A673 (cell line): ENCODE measurements at regions not wholly inside any gene's neighbourhood (a gene's known extent, or its start where the extent isn't known, plus 50 kb on each side); places are given as distances from the start of the nearest gene placed in this dataset.

ENCODE experiments used
- BruUV-seq: library from RNA; stranded (reverse); fragments of 400-500 nt; replicated peaks from 2 replicates; lab custom pipeline; 2021; lab: Mats Ljungman, UMichigan
- CTCF ChIA-PET: fragments of 300-600 bp; sonication (Branson Sonifier 250); formaldehyde crosslinking; loops from one replicate; lab custom pipeline; 2022; ENCODE audit warnings: antibody characterized with exemption; lab: Charles Lee
- POLR2A ChIA-PET: fragments of 300-600 bp; sonication (Branson Sonifier 250); formaldehyde crosslinking; loops from one replicate; lab custom pipeline; 2022; ENCODE audit warnings: antibody characterized with exemption; ENCODE audit not compliant: low non-redundant PET; lab: Charles Lee
- DNase-seq: peaks from one replicate; pipeline ENCODE4 v3.0.0-alpha.2; 2015; ENCODE audit warnings: low spot score
- H3K27ac ChIP-seq: fragments of 200-600 bp; sonication (generic); 2 replicates; pipeline ENCODE4 v1.5.1; 2016; ENCODE audit warnings: mixed run types, low read depth, mild to moderate bottlenecking, mixed read lengths, antibody characterized with exemption, low read length; ENCODE audit not compliant: poor library complexity, severe bottlenecking
- H3K27me3 ChIP-seq: fragments of 200-600 bp; sonication (generic); replicated peaks from 2 replicates; pipeline ENCODE4 v1.6.1; 2017; ENCODE audit warnings: mixed run types, low read depth, mild to moderate bottlenecking, mixed read lengths, antibody characterized with exemption, low read length; ENCODE audit not compliant: insufficient read depth, poor library complexity
- H3K36me3 ChIP-seq: fragments of 200-600 bp; sonication (generic); 2 replicates; pipeline ENCODE4 v1.6.1; 2016; ENCODE audit warnings: mixed run types, mild to moderate bottlenecking, mixed read lengths, antibody characterized with exemption, low read length; ENCODE audit not compliant: insufficient read depth, poor library complexity, severe bottlenecking
- H3K4me1 ChIP-seq: fragments of 200-600 bp; sonication (generic); 2 replicates; pipeline ENCODE4 v1.6.1; 2017; ENCODE audit warnings: mixed run types, mild to moderate bottlenecking, mixed read lengths, antibody characterized with exemption, low read length; ENCODE audit not compliant: insufficient read depth, poor library complexity, severe bottlenecking
- H3K4me3 ChIP-seq: fragments of 200-600 bp; sonication (generic); 2 replicates; pipeline ENCODE4 v1.5.1; 2016; ENCODE audit warnings: low read depth, mixed run types, mild to moderate bottlenecking, mixed read lengths, low read length; ENCODE audit not compliant: poor library complexity, severe bottlenecking
- H3K9me3 ChIP-seq: fragments of 200-600 bp; sonication (generic); 2 replicates; pipeline ENCODE4 v1.6.1; 2016; ENCODE audit warnings: mixed run types, low read depth, mild to moderate bottlenecking, mixed read lengths, antibody characterized with exemption, low read length; ENCODE audit not compliant: poor library complexity, severe bottlenecking
- CTCF ChIP-seq: fragments of 300-800, 200-600 bp; sonication (generic); conservative IDR thresholded peaks from 2 replicates; pipeline ENCODE4 v1.5.1; 2017; ENCODE audit warnings: low read depth, mild to moderate bottlenecking, antibody characterized with exemption, low read length, moderate library complexity, mixed read lengths
- EZH2 ChIP-seq: fragments of 200-600 bp; sonication (generic); IDR thresholded peaks from 2 replicates; pipeline ENCODE4 v1.6.1; 2017; ENCODE audit warnings: borderline replicate concordance, low read depth, mild to moderate bottlenecking, mixed read lengths, antibody characterized with exemption, low read length; ENCODE audit not compliant: poor library complexity, severe bottlenecking
- intact Hi-C: fragments of 100-400 bp; cut with micrococcal nuclease; formaldehyde crosslinking; loops from one replicate; pipeline ENCODE4 v1.10.0; 2022; ENCODE audit not compliant: unreplicated experiment

DNA sequence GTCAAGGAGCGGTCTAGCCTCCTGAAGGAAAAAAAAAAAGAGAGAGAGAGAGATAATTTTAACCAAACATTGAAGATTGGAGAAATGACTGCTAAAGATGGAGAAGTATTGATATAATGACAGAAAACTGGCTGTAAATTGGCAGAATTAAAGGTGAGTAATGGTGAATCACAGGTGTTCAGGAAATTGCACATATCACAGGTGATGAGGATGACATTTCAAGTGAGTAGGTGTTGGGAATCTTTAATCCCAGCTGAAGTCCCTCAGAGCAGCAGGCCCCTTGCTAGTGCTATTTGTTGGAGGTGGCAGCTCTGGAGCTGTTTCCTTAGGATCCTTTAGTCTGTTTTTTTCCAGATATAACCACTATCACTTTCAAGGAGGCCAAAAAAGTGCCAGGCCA, 678.4 kb upstream of the VRK2 start:
- H3K4me3 ChIP-seq: no peak overlapping the region
- H3K27ac ChIP-seq: no peak overlapping the region
- TF ChIP-seq CTCF (no peak), EZH2 (no peak)
- H3K9me3 ChIP-seq: no peaks in the 10 kb centered on the region
- CTCF ChIA-PET: no interaction called here
- no peaks in the 10 kb centered on the region for H3K27me3 ChIP-seq
- intact Hi-C loops: no loop called here
- DNase-seq: no peak
- POLR2A ChIA-PET: no interaction called here
- no TSS peak for BruUV-seq
- no peaks in the 10 kb centered on the region for H3K36me3 ChIP-seq
- H3K4me1 ChIP-seq: no peaks in the 10 kb centered on the region

- Histone ChIP-seq H3K27me3 (no peaks in the 10 kb centered on the region), H3K36me3 (no peaks in the 10 kb centered on the region), H3K4me1 (no peaks in the 10 kb centered on the region), H3K27ac (no peak overlapping the region), H3K4me3 (no peak overlapping the region), H3K9me3 (no peaks in the 10 kb centered on the region)
- POLR2A ChIA-PET: no interaction called here
- DNase-seq: no peak
- intact Hi-C loops: no loop called here
- no peak for TF ChIP-seq CTCF
- no peak for TF ChIP-seq EZH2
- BruUV-seq: no TSS peak
- CTCF ChIA-PET: interaction anchor here (0.5 kb wide), 1 partner anchor 39 kb away, joined by 3 read pairs; no protein-coding TSS in a partner anchor
Measured at GRCh38 chr2:57370882-57371585, 675.6 kb upstream of the VRK2 start.

- H3K27me3 ChIP-seq: no peaks in the 10 kb centered on the region
- no peak for DNase-seq
- intact Hi-C loops: no loop called here
- no peak overlapping the region for H3K27ac ChIP-seq
- H3K9me3 ChIP-seq: no peaks in the 10 kb centered on the region
- ChIA-PET CTCF (no interaction called here), POLR2A (no interaction called here)
- TF ChIP-seq EZH2 (no peak), CTCF (no peak)
- BruUV-seq: no TSS peak
- no peak overlapping the region for H3K4me3 ChIP-seq
- no peaks in the 10 kb centered on the region for H3K36me3 ChIP-seq
- H3K4me1 ChIP-seq: no peaks in the 10 kb centered on the region
Measured at GRCh38 chr2:57372237-57372984, 674.2 kb upstream of the VRK2 start.
